ENCODE measurements at regions not wholly inside any gene's neighbourhood (a gene's known extent, or its start where the extent isn't known, plus 50 kb on each side); places are given as distances from the start of the nearest gene placed in this dataset.

GRCh38 chr1:96557336-96557735, 164.2 kb upstream of the PTBP2 start:
- Histone ChIP-seq H2AFZ (ENCODE audit: low read depth, low read length) (no peak overlapping the region), H3K9me3 (ENCODE audit: insufficient read depth, low read depth, low read length) (no peaks in the 10 kb centered on the region), H3K4me3 (ENCODE audit: insufficient read depth, low read depth, low read length) (no peak overlapping the region), H3K4me1 (ENCODE audit: insufficient read depth, low read length) (peaks cover 18% of the 10 kb centered on the region), H3K36me3 (ENCODE audit: insufficient read depth, low read length) (no peaks in the 10 kb centered on the region), H3K27me3 (ENCODE audit: insufficient read depth, low read length) (no peaks in the 10 kb centered on the region), H3K27ac (ENCODE audit: low read depth, low read length) (no peak overlapping the region), H3K4me2 (ENCODE audit: low read length) (no peak overlapping the region), H3K79me2 (ENCODE audit: insufficient read depth, low read length) (no peaks in the 10 kb centered on the region), H3K9ac (ENCODE audit: low read length) (no peak overlapping the region), H4K20me1 (ENCODE audit: insufficient read depth, low read length) (no peaks in the 10 kb centered on the region)
- Mint-ChIP-seq H3K36me3 (ENCODE audit: low read depth, unreplicated experiment) (no peaks in the 10 kb centered on the region), H3K9me3 (ENCODE audit: unreplicated experiment) (peaks cover 4% of the 10 kb centered on the region), H3K4me1 (ENCODE audit: low read depth, unreplicated experiment) (peaks cover 26% of the 10 kb centered on the region), H3K4me3 (ENCODE audit: unreplicated experiment) (no peak overlapping the region), H3K27ac (ENCODE audit: unreplicated experiment) (no peak overlapping the region), H3K27me3 (ENCODE audit: low read depth, unreplicated experiment) (no peaks in the 10 kb centered on the region)
- DNase-seq (ENCODE audit: low read depth) (peak; percentile 23), FAIRE-seq (no peak)
- TF ChIP-seq, protein P1, sequence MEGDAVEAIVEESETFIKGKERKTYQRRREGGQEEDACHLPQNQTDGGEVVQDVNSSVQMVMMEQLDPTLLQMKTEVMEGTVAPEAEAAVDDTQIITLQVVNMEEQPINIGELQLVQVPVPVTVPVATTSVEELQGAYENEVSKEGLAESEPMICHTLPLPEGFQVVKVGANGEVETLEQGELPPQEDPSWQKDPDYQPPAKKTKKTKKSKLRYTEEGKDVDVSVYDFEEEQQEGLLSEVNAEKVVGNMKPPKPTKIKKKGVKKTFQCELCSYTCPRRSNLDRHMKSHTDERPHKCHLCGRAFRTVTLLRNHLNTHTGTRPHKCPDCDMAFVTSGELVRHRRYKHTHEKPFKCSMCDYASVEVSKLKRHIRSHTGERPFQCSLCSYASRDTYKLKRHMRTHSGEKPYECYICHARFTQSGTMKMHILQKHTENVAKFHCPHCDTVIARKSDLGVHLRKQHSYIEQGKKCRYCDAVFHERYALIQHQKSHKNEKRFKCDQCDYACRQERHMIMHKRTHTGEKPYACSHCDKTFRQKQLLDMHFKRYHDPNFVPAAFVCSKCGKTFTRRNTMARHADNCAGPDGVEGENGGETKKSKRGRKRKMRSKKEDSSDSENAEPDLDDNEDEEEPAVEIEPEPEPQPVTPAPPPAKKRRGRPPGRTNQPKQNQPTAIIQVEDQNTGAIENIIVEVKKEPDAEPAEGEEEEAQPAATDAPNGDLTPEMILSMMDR (IDR thresholded peaks at IDR 0.05; ENCODE audit: insufficient read depth, low read depth, low read length): no peak
- no peak for TF ChIP-seq EZH2 (IDR thresholded peaks at IDR 0.05; ENCODE audit: insufficient read depth, low read length)

DNA sequence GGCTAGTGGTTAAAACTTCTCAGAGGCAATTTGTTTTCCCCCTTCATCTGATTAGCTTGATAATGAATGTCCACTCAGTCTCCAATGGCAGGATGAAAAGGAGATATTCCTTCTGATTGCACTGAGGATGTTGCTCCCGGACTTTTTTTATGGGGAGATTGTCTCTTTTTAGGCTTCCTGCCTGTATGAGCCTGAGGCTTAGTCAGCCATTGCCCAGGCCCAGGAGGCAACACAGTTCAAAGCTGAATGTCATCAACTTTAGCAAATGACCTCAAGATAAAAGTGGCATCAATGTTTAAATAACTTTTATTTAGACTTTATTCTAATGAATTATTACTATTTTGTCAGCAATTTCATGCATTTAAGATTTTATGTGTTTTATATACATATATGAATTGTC, 162.9 kb upstream of the PTBP2 start:
- no peak for TF ChIP-seq EZH2 (IDR thresholded peaks at IDR 0.05; ENCODE audit: insufficient read depth, low read length)
- TF ChIP-seq, protein P1 (IDR thresholded peaks at IDR 0.05; ENCODE audit: insufficient read depth, low read depth, low read length): no peak
- no peak overlapping the region for H3K4me3 Mint-ChIP-seq (ENCODE audit: unreplicated experiment)
- FAIRE-seq (no peak), DNase-seq (ENCODE audit: low read depth) (no peak)
- no peaks in the 10 kb centered on the region for H3K36me3 Mint-ChIP-seq (ENCODE audit: low read depth, unreplicated experiment)
- Histone ChIP-seq H3K4me1 (ENCODE audit: insufficient read depth, low read length) (peaks cover 18% of the 10 kb centered on the region), H3K9ac (ENCODE audit: low read length) (no peak overlapping the region), H3K36me3 (ENCODE audit: insufficient read depth, low read length) (no peaks in the 10 kb centered on the region), H3K9me3 (ENCODE audit: insufficient read depth, low read depth, low read length) (no peaks in the 10 kb centered on the region), H3K27me3 (ENCODE audit: insufficient read depth, low read length) (no peaks in the 10 kb centered on the region), H3K79me2 (ENCODE audit: insufficient read depth, low read length) (no peaks in the 10 kb centered on the region), H3K4me3 (ENCODE audit: insufficient read depth, low read depth, low read length) (no peak overlapping the region), H3K4me2 (ENCODE audit: low read length) (no peak overlapping the region), H2AFZ (ENCODE audit: low read depth, low read length) (no peak overlapping the region), H3K27ac (ENCODE audit: low read depth, low read length) (no peak overlapping the region), H4K20me1 (ENCODE audit: insufficient read depth, low read length) (no peaks in the 10 kb centered on the region)
- peaks cover 26% of the 10 kb centered on the region for H3K4me1 Mint-ChIP-seq (ENCODE audit: low read depth, unreplicated experiment)
- H3K27ac Mint-ChIP-seq (ENCODE audit: unreplicated experiment): no peak overlapping the region
- peaks cover 4% of the 10 kb centered on the region for H3K9me3 Mint-ChIP-seq (ENCODE audit: unreplicated experiment)
- no peaks in the 10 kb centered on the region for H3K27me3 Mint-ChIP-seq (ENCODE audit: low read depth, unreplicated experiment)

- no peaks in the 10 kb centered on the region for H3K27me3 ChIP-seq (ENCODE audit: insufficient read depth, low read length)
- Mint-ChIP-seq H3K4me3 (ENCODE audit: unreplicated experiment) (no peak overlapping the region), H3K9me3 (ENCODE audit: unreplicated experiment) (peaks cover 4% of the 10 kb centered on the region), H3K27ac (ENCODE audit: unreplicated experiment) (peak overlapping the region; percentile 55), H3K27me3 (ENCODE audit: low read depth, unreplicated experiment) (no peaks in the 10 kb centered on the region), H3K36me3 (ENCODE audit: low read depth, unreplicated experiment) (no peaks in the 10 kb centered on the region), H3K4me1 (ENCODE audit: low read depth, unreplicated experiment) (peaks cover 26% of the 10 kb centered on the region)
- DNase-seq (ENCODE audit: low read depth): no peak
- H3K4me2 ChIP-seq (ENCODE audit: low read length): peak overlapping the region; percentile 79
- H3K9ac ChIP-seq (ENCODE audit: low read length): peak overlapping the region; percentile 56
- TF ChIP-seq, protein P1 (IDR thresholded peaks at IDR 0.05; ENCODE audit: insufficient read depth, low read depth, low read length): no peak
- TF ChIP-seq EZH2 (IDR thresholded peaks at IDR 0.05; ENCODE audit: insufficient read depth, low read length): no peak
- H4K20me1 ChIP-seq (ENCODE audit: insufficient read depth, low read length): no peaks in the 10 kb centered on the region
- no peaks in the 10 kb centered on the region for H3K9me3 ChIP-seq (ENCODE audit: insufficient read depth, low read depth, low read length)
- no peaks in the 10 kb centered on the region for H3K36me3 ChIP-seq (ENCODE audit: insufficient read depth, low read length)
- no peak overlapping the region for H2AFZ ChIP-seq (ENCODE audit: low read depth, low read length)
- peak overlapping the region; percentile 88 for H3K27ac ChIP-seq (ENCODE audit: low read depth, low read length)
- FAIRE-seq: peak; percentile 59
- peaks cover 18% of the 10 kb centered on the region for H3K4me1 ChIP-seq (ENCODE audit: insufficient read depth, low read length)
- no peak overlapping the region for H3K4me3 ChIP-seq (ENCODE audit: insufficient read depth, low read depth, low read length)
- H3K79me2 ChIP-seq (ENCODE audit: insufficient read depth, low read length): no peaks in the 10 kb centered on the region
Observed at GRCh38 chr1:96559181-96559580, 162.4 kb upstream of the PTBP2 start.

Measured in astrocyte (in vitro differentiated cells and primary cell).